Activated CD4-positive, alpha-beta T cell treated with anti-CD3 and anti-CD28 coated beads, Interleukin-2, Interleukin-4, amounts not matched to agents 100 ng/mL and 50 ng/mL, durations not matched to agents 16 hours and 8 hours (primary cell): ENCODE measurements at regions not wholly inside any gene's neighbourhood (a gene's known extent, or its start where the extent isn't known, plus 50 kb on each side); places are given as distances from the start of the nearest gene placed in this dataset.

Experiments used
- DNase-seq: peaks from one replicate; pipeline ENCODE4 v3.0.0-alpha.2; 2020; ENCODE audit warnings: low spot score

- peak; percentile 59 for DNase-seq
These were observed 247.0 kb upstream of the MKI67 start for GRCh38 chr10:128373071-128373749.

DNA sequence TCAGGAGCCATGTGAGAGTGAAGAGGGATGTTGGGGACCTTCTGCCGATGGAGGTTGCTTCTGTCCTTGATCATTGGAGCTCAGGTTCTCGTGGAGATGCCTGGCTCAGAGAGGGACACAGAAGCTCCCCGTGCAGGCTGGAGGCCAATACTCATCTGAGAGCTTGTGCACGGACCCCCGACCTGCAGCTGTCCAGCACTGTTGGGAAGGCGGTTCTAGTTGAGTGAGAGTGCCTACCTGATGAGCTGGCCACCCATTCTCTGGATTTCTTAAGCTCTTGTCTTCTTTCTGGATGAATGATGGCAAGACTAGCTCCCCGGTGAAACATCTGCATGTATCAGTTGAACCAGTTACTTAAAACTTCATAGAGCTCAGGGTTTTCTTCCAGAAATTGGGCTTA is 247.6 kb upstream of the MKI67 start:
- DNase-seq = no peak

GRCh38 chr10:128375171-128375570 is 248.9 kb upstream of the MKI67 start:
- DNase-seq = no peak

DNA sequence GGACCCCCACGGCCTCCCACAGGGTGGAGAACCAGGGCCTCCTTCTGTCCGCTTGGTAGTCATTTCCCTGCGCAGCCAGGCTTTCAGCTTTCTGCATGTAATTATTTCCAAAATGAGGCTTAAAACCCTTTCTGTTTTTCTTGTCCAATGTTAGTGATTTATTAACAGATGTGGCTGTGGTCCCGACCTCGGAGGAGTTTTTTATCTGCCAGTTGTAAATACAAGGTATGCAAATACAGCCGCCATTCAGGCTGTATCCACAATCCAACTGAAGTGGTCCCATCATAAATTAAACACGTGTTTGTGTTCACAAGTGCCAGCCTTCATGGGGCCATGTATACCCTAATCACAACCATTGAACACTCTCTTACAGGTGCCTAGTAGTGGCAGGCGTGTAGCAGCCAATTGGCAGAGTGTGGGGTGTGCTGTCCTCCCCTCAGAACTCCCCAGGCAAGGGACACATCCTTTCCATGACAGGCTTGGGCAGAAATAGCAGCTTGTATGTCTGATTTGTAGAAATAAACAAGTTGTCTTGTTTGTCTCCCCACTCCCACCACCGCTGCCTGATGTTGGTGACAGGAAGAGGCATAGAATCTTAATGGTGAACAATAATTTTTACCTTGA is 251.3 kb upstream of the MKI67 start:
- no peak for DNase-seq

GRCh38 chr10:128377988-128378387 is 251.8 kb upstream of the MKI67 start:
- DNase-seq = no peak

DNA sequence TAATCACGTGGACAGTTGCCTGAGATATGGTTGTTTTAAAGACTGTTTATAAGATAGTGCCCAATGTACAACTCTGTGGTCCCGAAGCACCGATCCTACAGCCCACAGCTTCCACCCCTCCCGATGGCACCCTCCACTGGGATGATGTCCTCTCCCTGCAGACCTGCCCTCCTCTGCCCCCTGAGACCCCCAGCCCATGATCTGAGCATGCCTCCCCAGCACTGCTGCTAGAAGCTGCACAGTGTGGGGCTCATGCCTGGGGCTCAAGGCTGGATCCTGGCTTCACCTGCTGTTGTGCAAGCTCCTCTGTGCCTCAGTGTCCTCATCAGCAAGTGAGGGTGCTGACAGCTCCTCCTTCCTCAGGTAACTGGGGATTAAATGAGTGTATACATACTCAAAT is 254.7 kb upstream of the MKI67 start:
- DNase-seq = no peak

GRCh38 chr10:128382225-128382624 is 256.0 kb upstream of the MKI67 start:
- no peak for DNase-seq

GRCh38 chr10:128384831-128385230 is 258.6 kb upstream of the MKI67 start:
- DNase-seq = no peak

GRCh38 chr10:128386231-128386630 is 260.0 kb upstream of the MKI67 start:
- DNase-seq = no peak

DNA sequence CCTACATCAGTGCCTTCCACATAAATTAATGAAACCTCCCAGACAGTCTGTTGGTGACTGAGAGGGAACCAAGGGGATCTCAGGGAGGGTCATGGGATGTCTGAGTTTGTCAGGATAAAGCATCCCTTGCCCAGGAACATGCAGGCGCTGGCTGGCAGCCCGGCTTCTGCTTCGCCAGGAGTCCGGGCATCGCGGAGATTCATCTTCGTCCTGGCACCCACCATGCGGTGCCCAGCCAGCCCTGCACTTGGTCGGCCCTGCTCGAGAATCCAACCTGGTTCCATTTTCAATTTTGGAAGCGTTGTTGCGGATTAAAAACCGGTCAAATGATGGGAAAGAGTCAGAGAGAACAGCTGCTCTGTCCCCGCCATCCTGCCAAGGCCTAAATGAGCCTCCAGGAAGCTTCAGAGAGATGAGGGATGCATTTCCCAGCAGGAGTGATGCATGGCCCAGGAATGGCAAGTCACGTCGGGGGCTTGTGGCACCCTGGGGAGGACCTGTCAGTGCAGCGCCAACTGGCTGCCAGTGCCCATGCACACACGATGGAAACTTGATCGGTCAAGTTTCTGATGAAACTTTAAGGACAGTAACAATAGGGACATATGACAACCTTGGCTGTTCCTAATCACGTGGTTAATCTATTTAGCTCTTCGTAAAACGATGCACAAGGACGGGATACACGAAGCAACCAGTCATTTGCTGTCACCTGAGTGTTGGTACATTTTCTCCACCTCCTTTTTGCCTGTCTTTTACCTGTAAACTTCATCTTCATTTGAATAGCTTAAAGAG is 260.8 kb upstream of the MKI67 start:
- DNase-seq = no peak

DNA sequence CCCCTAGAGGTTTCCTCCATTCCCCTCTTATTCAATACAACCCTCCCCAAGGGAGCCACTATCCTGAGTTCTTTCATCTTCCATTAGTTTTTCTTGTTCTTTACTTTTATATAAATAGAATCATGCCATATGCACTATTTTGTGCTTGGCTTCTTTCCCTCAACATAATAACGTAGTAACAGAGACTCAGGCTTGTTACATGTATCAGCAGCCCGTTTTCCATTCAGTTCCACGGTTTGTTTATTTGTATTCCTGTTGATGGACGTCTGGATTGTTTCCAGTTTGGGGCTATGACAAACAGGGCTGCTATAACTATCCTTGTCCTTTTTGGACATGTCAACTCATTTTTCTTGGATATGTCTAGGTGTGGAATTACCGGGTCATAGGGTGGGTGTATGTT is 264.4 kb upstream of the MKI67 start:
- DNase-seq = no peak

GRCh38 chr10:128393546-128393945 is 267.3 kb upstream of the MKI67 start:
- no peak for DNase-seq

- no peak for DNase-seq
These were observed 271.9 kb upstream of the MKI67 start for GRCh38 chr10:128398118-128398517.

DNA sequence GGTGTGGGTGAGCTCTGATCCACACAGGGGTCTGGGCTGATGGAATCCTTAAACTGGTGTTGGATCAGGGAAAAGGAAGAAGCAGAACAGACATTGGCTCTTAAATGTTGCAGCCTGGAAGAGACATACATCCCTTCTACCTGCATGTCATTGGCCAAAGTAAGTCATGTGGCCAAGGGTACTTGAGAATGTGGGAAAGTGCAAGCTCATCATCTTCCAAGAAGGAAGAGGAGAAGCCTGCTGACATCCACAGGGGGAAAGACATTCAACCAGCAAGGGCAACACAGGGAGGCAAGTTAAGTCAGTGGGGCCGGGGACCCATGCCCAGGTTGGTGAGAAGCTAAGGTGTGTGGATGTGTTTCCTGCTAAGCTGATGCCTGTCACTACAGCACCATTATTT is 272.8 kb upstream of the MKI67 start:
- DNase-seq = no peak

GRCh38 chr10:128400564-128400963 is 274.3 kb upstream of the MKI67 start:
- DNase-seq = no peak

GRCh38 chr10:128405450-128405849 is 279.2 kb upstream of the MKI67 start:
- DNase-seq = no peak

- no peak for DNase-seq
These were observed 285.4 kb upstream of the MKI67 start for GRCh38 chr10:128411643-128412042.

DNA sequence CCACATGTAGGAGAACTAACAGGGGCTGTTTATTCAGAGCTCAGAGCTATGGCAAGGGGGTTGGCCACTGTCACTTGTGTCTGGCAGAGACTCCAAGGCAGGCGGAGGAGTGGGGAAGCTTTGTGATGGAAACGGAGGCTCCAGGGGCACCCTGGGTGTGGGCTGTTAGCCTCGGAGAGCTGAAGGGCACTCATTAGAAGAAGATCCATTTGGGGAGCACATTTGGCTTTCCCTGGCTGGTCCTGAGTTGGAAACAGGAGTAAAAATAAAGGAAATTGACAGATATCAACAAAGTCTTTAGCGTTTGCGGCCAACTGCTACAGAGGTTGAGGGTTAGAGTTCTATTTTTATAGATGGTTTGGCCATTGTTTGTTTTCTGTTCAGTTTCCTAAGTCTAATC is 288.3 kb upstream of the MKI67 start:
- DNase-seq = no peak

DNA sequence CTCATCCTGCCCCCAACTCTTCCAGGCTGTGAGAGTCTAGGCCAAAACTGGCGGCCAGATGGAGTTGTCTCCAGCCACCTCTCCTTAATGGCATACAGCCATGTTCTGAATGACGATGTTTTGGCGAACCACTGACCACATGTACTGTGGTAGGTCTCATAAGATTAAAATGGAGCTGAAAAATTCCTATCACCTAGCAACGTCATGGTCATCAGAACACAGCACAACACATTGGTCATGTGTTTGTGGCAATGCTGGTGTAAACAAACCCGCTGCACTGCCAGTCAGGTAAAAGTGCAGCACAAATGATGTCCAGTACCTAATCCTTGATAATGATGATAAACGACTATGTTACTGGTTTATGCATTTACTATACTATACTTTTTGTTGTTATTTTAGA is 290.0 kb upstream of the MKI67 start:
- no peak for DNase-seq

DNA sequence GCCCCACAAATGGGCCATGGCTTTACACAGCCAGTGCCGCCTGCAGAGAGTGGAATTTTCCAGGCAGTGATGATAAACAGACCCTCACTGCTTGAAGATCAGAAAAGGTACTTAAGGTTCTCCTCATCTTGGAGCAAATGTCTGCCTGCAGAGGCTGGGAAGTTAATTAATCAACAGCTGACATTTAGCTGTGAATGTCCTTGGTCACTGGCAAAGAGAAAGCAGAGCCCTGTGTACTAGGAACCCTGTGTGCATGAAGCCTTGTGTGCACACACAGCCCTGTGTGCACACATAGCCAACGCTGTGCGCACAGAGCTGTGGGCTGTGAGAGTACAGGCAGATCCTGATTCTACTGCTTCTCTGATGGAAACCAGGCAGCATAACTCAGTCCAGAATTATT is 291.6 kb upstream of the MKI67 start:
- DNase-seq = no peak

DNA sequence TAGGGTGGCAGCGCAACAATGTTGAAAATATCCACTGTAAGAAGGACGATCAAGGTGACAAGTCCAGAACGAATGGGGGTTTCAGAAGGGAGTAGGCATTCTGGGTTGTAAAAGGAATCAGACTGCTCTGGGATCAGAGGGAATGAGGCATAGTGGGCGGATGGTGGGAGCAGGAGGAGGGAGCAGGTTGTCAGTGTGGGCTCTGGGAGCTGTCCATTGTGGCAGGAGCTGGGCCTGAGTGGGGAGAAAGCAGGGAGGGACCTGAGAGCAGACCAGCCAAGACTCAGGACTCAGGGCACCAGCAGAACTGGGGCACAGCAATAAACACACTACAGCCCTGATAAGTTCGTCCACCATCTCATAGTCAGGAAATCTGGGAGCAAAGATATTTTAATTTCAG is 292.6 kb upstream of the MKI67 start:
- DNase-seq = no peak

DNA sequence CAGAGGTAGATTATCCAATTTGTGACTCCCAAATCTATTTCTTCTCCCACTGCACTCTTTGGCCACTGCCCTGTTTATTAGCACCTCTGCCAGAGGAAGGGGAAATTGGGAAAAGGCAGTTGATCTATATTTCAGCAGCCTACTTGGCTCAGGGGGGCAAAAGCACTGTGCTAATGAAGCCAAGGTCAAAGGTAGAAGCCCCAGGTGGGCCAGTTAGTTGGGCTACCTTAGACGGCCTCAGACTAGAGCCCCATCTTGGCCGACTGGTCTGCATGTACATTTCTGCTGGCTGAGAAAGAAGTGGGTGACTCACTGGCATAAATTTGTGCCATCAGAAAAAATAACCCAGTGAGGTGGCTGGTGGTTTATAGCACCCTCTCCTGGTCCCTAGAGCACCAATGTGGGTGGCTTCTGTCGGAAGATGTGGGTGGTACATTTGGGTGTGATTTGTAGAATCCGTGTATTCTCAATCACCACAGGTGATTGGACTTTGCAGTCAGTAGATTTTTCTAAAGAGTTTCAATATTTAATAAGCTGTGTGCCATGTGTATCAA is 293.3 kb upstream of the MKI67 start:
- no peak for DNase-seq

DNA sequence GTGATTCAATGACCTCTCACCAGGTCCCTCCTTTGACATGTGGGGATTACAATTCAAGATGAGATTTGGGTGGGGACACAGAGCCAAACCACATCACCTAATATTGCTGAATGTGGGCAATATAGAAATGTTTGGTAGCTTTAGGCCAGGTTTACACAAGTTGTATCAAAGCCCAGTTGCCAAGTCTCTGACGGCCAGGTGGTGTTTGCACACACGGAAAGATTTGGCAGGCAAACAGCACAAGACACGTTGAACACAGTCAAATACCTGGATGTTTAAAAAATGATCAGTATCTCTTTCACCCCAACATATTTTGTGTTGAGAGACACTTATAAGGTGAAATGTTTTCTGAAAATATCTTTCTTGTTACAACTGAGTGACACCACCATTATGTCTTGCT is 294.4 kb upstream of the MKI67 start:
- no peak for DNase-seq
